H9 (cell line): ENCODE measurements at regions not wholly inside any gene's neighbourhood (a gene's known extent, or its start where the extent isn't known, plus 50 kb on each side); places are given as distances from the start of the nearest gene placed in this dataset.

Source experiments
- DNase-seq: peaks from one replicate; pipeline ENCODE4 v3.0.0-alpha.2; 2017
- H2AFZ ChIP-seq: one replicate; pipeline ENCODE4 v1.6.1; 2013; ENCODE audit warnings: mild to moderate bottlenecking, low read length, control low read depth, moderate library complexity
- H2AK5ac ChIP-seq: 2 replicates; pipeline ENCODE4 v1.6.1; 2013; ENCODE audit warnings: low read length, control low read depth, mixed read lengths; ENCODE audit not compliant: insufficient read length
- H2BK120ac ChIP-seq: one replicate; pipeline ENCODE4 v1.6.1; 2013; ENCODE audit warnings: low read depth, mild to moderate bottlenecking, low read length, control low read depth, inconsistent platforms; ENCODE audit not compliant: poor library complexity, severe bottlenecking
- H2BK12ac ChIP-seq: 2 replicates; pipeline ENCODE4 v1.6.1; 2013; ENCODE audit warnings: low read length, control low read depth, mixed read lengths, low read depth; ENCODE audit not compliant: insufficient read length
- H2BK15ac ChIP-seq: 2 replicates; pipeline ENCODE4 v1.6.1; 2013; ENCODE audit warnings: low read depth, low read length, control low read depth
- H2BK20ac ChIP-seq: one replicate; pipeline ENCODE4 v1.6.1; 2013; ENCODE audit warnings: low read depth, mild to moderate bottlenecking, low read length, control low read depth, inconsistent platforms; ENCODE audit not compliant: poor library complexity, severe bottlenecking
- H2BK5ac ChIP-seq: 2 replicates; pipeline ENCODE4 v1.6.1; 2013; ENCODE audit warnings: low read length, control low read depth, mixed read lengths; ENCODE audit not compliant: insufficient read length
- H3K14ac ChIP-seq: 2 replicates; pipeline ENCODE4 v1.6.1; 2013; ENCODE audit warnings: low read length, control low read depth; ENCODE audit not compliant: insufficient read depth
- H3K18ac ChIP-seq: 2 replicates; pipeline ENCODE4 v1.6.1; 2013; ENCODE audit warnings: low read depth, mild to moderate bottlenecking, mixed read lengths, low read length, control low read depth; ENCODE audit not compliant: insufficient read length
- H3K23ac ChIP-seq: 2 replicates; pipeline ENCODE4 v1.6.1; 2013; ENCODE audit warnings: low read length, control low read depth, mixed read lengths, low read depth; ENCODE audit not compliant: insufficient read length
- H3K23me2 ChIP-seq: 2 replicates; pipeline ENCODE4 v1.6.1; 2013; ENCODE audit warnings: low read depth, mild to moderate bottlenecking, mixed read lengths, low read length, control low read depth; ENCODE audit not compliant: insufficient read length, poor library complexity, severe bottlenecking
- H3K27ac ChIP-seq: 2 replicates; pipeline ENCODE4 v1.5.1; 2013; ENCODE audit warnings: low read length, control low read depth, mixed read lengths, low read depth; ENCODE audit not compliant: insufficient read length
- H3K27me3 ChIP-seq: 2 replicates; pipeline ENCODE4 v1.6.1; 2013; ENCODE audit warnings: low read length, control low read depth, inconsistent platforms; ENCODE audit not compliant: insufficient read depth
- H3K4ac ChIP-seq: 2 replicates; pipeline ENCODE4 v1.6.1; 2013; ENCODE audit warnings: low read depth, mild to moderate bottlenecking, control low read depth, inconsistent platforms, low read length, moderate library complexity
- H3K4me1 ChIP-seq: 2 replicates; pipeline ENCODE4 v1.6.1; 2013; ENCODE audit warnings: low read length, control low read depth, inconsistent platforms; ENCODE audit not compliant: insufficient read depth
- H3K4me2 ChIP-seq: 2 replicates; pipeline ENCODE4 v1.6.1; 2013; ENCODE audit warnings: low read length, control low read depth, mixed read lengths; ENCODE audit not compliant: insufficient read length, insufficient read depth
- H3K56ac ChIP-seq: 2 replicates; pipeline ENCODE4 v1.6.1; 2013; ENCODE audit warnings: low read depth, mild to moderate bottlenecking, mixed read lengths, low read length, control low read depth; ENCODE audit not compliant: insufficient read length
- H3K79me1 ChIP-seq: 2 replicates; pipeline ENCODE4 v1.6.1; 2013; ENCODE audit warnings: low read depth, mild to moderate bottlenecking, moderate library complexity, low read length, control low read depth, inconsistent platforms; ENCODE audit not compliant: insufficient read depth, poor library complexity, severe bottlenecking
- H3K79me2 ChIP-seq: 2 replicates; pipeline ENCODE4 v1.6.1; 2013; ENCODE audit warnings: low read length, control low read depth, inconsistent platforms; ENCODE audit not compliant: insufficient read depth
- H3K9ac ChIP-seq: 2 replicates; pipeline ENCODE4 v1.6.1; 2013; ENCODE audit warnings: low read length, control low read depth, mixed read lengths; ENCODE audit not compliant: insufficient read length; ENCODE audit errors: extremely low read depth
- H3K9me3 ChIP-seq: one replicate; pipeline ENCODE4 v1.6.1; 2013; ENCODE audit warnings: low read depth, low read length, inconsistent platforms; ENCODE audit not compliant: control insufficient read depth
- H3T11ph ChIP-seq: one replicate; pipeline ENCODE4 v1.6.1; 2013; ENCODE audit warnings: mild to moderate bottlenecking, low read length, control low read depth, inconsistent platforms
- H4K20me1 ChIP-seq: one replicate; pipeline ENCODE4 v1.6.1; 2013; ENCODE audit not compliant: control insufficient read depth, insufficient read length, insufficient read depth
- H4K5ac ChIP-seq: 2 replicates; pipeline ENCODE4 v1.6.1; 2013; ENCODE audit warnings: low read depth, mild to moderate bottlenecking, mixed read lengths, low read length, control low read depth; ENCODE audit not compliant: insufficient read length
- H4K8ac ChIP-seq: replicated peaks from 2 replicates; pipeline ENCODE4 v1.6.1; 2013; ENCODE audit warnings: low read length, control low read depth, mixed read lengths, low read depth; ENCODE audit not compliant: insufficient read length
- H4K91ac ChIP-seq: 2 replicates; pipeline ENCODE4 v1.6.1; 2013; ENCODE audit warnings: low read depth, mild to moderate bottlenecking, moderate library complexity, mixed read lengths, low read length, control low read depth; ENCODE audit not compliant: insufficient read length
- H3K27ac Mint-ChIP-seq, 3 experiments: 2 replicates in 2 of 3; 3 replicates in 1 of 3; pipeline ENCODE4 v1.8.0; 2020 to 2021; ENCODE audit warnings: mixed read lengths in 3 of 3, mild to moderate bottlenecking in 1 of 3, moderate library complexity in 1 of 3
- H3K27me3 Mint-ChIP-seq: 2 replicates; pipeline ENCODE4 v1.8.0; 2021; ENCODE audit warnings: low read depth, mild to moderate bottlenecking, moderate library complexity, mixed read lengths
- H3K36me3 Mint-ChIP-seq, 3 experiments: 2 replicates in 2 of 3; 3 replicates in 1 of 3; pipeline ENCODE4 v1.8.0; 2020 to 2021; ENCODE audit warnings: low read depth in 3 of 3, mixed read lengths in 3 of 3; ENCODE audit not compliant: insufficient read depth in 1 of 3
- H3K4me1 Mint-ChIP-seq, 2 experiments: 2 replicates each; pipeline ENCODE4 v1.8.0; 2020; ENCODE audit warnings: mixed read lengths in 2 of 2
- H3K4me3 Mint-ChIP-seq, 2 experiments: 2 replicates in 1 of 2; 3 replicates in 1 of 2; pipeline ENCODE4 v1.8.0; 2020 to 2021; ENCODE audit warnings: mild to moderate bottlenecking in 2 of 2, mixed read lengths in 2 of 2, moderate library complexity in 1 of 2
- H3K9me3 Mint-ChIP-seq, 2 experiments: 2 replicates in 1 of 2; 3 replicates in 1 of 2; pipeline ENCODE4 v1.8.0; 2020; ENCODE audit warnings: mild to moderate bottlenecking in 2 of 2, mixed read lengths in 2 of 2, moderate library complexity in 1 of 2
- CTCF ChIP-seq: fragments of 200-600 bp; sonication (generic); conservative IDR thresholded peaks from 3 replicates; pipeline ENCODE4 v1.8.0; 2021; ENCODE audit warnings: antibody characterized with exemption, mild to moderate bottlenecking
- WGBS: extraction: QIAGEN DNeasy Blood & Tissue Kit; methylation state at CpG from one replicate; pipeline ENCODE4 v1.1.7; 2013; ENCODE audit warnings: missing lambda C conversion rate, low lambda C conversion rate, mixed read lengths; ENCODE audit not compliant: insufficient read length; ENCODE audit errors: extremely low coverage; 5-methylcytosine and 5-hydroxymethylcytosine counted together

GRCh38 chr3:67082533-67083024 lies 84.5 kb downstream of the KBTBD8 start:
- Histone ChIP-seq H3K27ac (no peak overlapping the region), H2BK12ac (no peak overlapping the region), H3K9ac (no peak overlapping the region), H3K23ac (no peak overlapping the region), H4K5ac (no peak overlapping the region), H3K23me2 (no peaks in the 10 kb centered on the region), H3K4me1 (no peaks in the 10 kb centered on the region), H3K27me3 (no peaks in the 10 kb centered on the region), H3K79me1 (no peaks in the 10 kb centered on the region), H4K91ac (no peak overlapping the region), H2BK20ac (no peak overlapping the region), H3T11ph (no peak overlapping the region), H4K20me1 (no peaks in the 10 kb centered on the region), H2BK15ac (no peak overlapping the region), H2BK120ac (no peak overlapping the region), H3K79me2 (no peaks in the 10 kb centered on the region), H3K14ac (no peak overlapping the region), H4K8ac (no peak overlapping the region), H3K18ac (no peak overlapping the region), H3K4me2 (no peak overlapping the region), H2AK5ac (no peak overlapping the region), H3K4ac (no peak overlapping the region), H2AFZ (no peak overlapping the region), H2BK5ac (no peak overlapping the region), H3K56ac (no peak overlapping the region), H3K9me3 (no peaks in the 10 kb centered on the region)
- Mint-ChIP-seq H3K27ac (no peak overlapping the region), H3K27me3 (no peaks in the 10 kb centered on the region; the same call in 1 of the 2 replicates), H3K9me3 (peaks cover 3% of the 10 kb centered on the region in 2 experiments; a peak in 2 of 5 replicates), H3K4me3 (no peak overlapping the region), H3K4me1 (no peaks in the 10 kb centered on the region), H3K36me3 (no peaks in the 10 kb centered on the region; a peak in 1 of 7 replicates)
- no CpG with 5 or more reads among the region's 4 CpGs for WGBS
- DNase-seq, result no peak
- TF ChIP-seq CTCF, result no peak
